GM21529 (cell line): ENCODE measurements at regions not wholly inside any gene's neighbourhood (a gene's known extent, or its start where the extent isn't known, plus 50 kb on each side); places are given as distances from the start of the nearest gene placed in this dataset.

Source experiments
- ATAC-seq: cut with Tn5 transposase; IDR thresholded peaks from one replicate; pipeline ENCODE4 v1.9.1; 2021; ENCODE audit not compliant: unreplicated experiment

DNA sequence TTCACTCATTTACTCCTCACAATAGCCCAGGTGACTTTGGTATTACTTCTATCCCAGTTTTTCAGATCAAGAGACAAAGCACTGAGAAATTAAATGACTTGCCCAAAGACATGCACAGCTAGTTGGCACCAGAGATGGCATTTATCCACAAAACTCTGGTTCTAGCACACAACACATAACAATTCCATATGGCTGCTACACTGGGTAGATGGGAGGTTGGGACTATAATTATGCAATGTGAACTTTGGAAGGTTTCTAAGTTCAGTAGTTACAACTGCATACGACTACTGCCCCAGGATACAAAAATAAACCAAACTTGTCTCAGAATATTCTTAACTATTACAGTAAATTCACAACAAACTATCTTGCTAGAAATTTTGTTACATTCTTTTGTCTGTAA is 54.2 kb upstream of the MLIP start:
- no peak for ATAC-seq

DNA sequence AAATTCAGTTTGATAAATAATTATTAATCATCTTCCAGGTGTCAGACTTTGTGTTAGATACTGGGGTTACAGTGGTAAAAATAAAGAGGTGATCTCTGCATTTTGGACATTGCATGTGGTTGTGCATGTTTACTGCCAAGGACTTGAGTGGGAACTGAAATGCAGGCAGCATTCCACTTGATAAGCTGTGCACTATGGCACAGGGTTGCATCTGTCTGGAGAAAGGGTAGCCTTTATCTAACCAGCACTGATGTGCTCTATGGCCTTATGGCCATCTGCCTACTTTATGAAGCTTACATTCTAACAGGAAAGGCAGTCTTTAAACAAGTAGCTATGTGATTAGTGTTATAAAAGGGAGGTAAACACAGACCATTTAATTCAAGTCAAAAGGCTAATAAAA is 53.0 kb upstream of the MLIP start:
- ATAC-seq: no peak

DNA sequence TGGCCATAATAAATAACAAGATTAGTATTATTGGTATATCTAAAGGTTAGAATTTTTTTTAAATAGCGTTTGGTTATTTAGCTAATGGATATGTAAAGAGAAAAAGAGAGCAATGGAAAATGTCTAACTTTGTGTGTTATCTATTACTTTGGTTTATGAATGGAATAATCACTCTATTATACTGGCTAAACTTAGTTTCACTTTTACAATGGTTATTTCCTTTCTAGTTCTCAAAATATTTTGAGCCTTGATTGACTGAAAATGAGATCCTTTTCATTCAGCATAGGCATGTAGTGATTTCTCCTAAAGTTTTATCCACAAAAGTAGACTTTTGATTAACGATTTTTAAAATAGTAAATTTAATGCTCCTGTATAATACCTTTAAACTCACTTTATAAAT is 51.6 kb upstream of the MLIP start:
- ATAC-seq: no peak

DNA sequence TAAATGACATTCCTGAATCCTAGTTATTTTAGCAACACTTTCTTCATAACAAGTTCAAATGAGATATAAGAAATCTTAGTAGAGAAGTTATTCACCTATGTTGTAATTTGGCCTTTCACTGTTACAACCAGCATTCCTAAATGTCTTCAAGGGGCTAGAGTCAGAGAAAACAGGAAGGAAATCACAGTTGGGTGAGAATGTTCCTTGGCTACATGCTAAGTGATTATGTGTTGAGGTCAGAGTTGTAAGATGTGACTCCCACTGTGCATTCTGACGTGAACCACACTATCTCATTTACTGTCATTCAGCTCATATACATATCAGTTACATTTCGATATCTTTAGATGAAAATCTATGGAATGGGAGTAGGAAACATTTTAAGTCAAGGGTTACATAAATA is 51.0 kb upstream of the MLIP start:
- no peak for ATAC-seq
